Endothelial cell of umbilical vein (primary cell): ENCODE measurements at regions not wholly inside any gene's neighbourhood (a gene's known extent, or its start where the extent isn't known, plus 50 kb on each side); places are given as distances from the start of the nearest gene placed in this dataset.

ENCODE experiments used
- BruUV-seq: library from RNA; stranded (reverse); fragments of 400-500 nt; replicated peaks from 2 replicates; lab custom pipeline; 2021; lab: Mats Ljungman, UMichigan
- CTCF ChIA-PET: fragments of 300-600, 350-600 bp; sonication (Branson Sonifier 250); formaldehyde crosslinking; loops from one replicate; lab custom pipeline; 2021; ENCODE audit warnings: antibody characterized with exemption, inconsistent platforms; lab: Charles Lee
- POLR2A ChIA-PET: fragments of 300-600, 350-600 bp; sonication (Branson Sonifier 250); formaldehyde crosslinking; loops from one replicate; lab custom pipeline; 2021; ENCODE audit warnings: antibody characterized with exemption, inconsistent platforms; lab: Charles Lee
- DNase-seq: peaks from one replicate; pipeline ENCODE4 v3.0.0-alpha.2; 2011; ENCODE audit warnings: low read depth, low spot score
- FAIRE-seq: peaks from 2 replicates; lab custom pipeline; 2011; peaks lifted over from hg19 to GRCh38; lab: Jason Lieb, UNC
- H2AFZ ChIP-seq: 2 replicates; pipeline ENCODE4 v1.6.0; 2012; ENCODE audit warnings: low read depth, low read length, control low read depth, inconsistent platforms
- H3K27ac ChIP-seq: 2 replicates; pipeline ENCODE4 v1.5.1; 2011; ENCODE audit warnings: low read depth, mild to moderate bottlenecking, control low read depth, low read length, moderate library complexity; ENCODE audit not compliant: insufficient read depth
- H3K27me3 ChIP-seq, 2 experiments: 2 replicates each; pipeline versions ENCODE4 v1.6.0 to v1.6.1; 2011; ENCODE audit warnings: low read length in 2 of 2, mixed read lengths in 1 of 2; ENCODE audit not compliant: control insufficient read depth in 2 of 2, insufficient read depth in 2 of 2
- H3K36me3 ChIP-seq, 2 experiments: 2 replicates in 1 of 2; 3 replicates in 1 of 2; pipeline ENCODE4 v1.5.1; 2011; ENCODE audit warnings: low read length in 2 of 2, mild to moderate bottlenecking in 1 of 2, moderate library complexity in 1 of 2; ENCODE audit not compliant: control insufficient read depth in 2 of 2, insufficient read depth in 2 of 2; ENCODE audit errors: extremely low read depth in 1 of 2
- H3K4me1 ChIP-seq: 3 replicates; pipeline ENCODE4 v1.5.1; 2011; ENCODE audit warnings: mild to moderate bottlenecking, low read length; ENCODE audit not compliant: control insufficient read depth, insufficient read depth; ENCODE audit errors: extremely low read depth
- H3K4me2 ChIP-seq: 2 replicates; pipeline ENCODE4 v1.6.1; 2011; ENCODE audit warnings: low read length, control low read depth, mixed read lengths; ENCODE audit not compliant: insufficient read depth
- H3K4me3 ChIP-seq, 3 experiments: fragments of 200-600 bp in 1 of 3; sonication (generic), shearing (Covaris generic) in 1 of 3; replicated peaks in 1 of 3; 2 replicates each; pipeline ENCODE4 v1.5.1; 2011 to 2016; ENCODE audit warnings: control low read depth in 3 of 3, low read length in 3 of 3, mild to moderate bottlenecking in 2 of 3, inconsistent platforms in 1 of 3, low read depth in 1 of 3, moderate library complexity in 1 of 3; ENCODE audit not compliant: insufficient read depth in 1 of 3
- H3K79me2 ChIP-seq: 2 replicates; pipeline ENCODE4 v1.6.0; 2012; ENCODE audit warnings: low read length, inconsistent platforms; ENCODE audit not compliant: control insufficient read depth, insufficient read depth
- H3K9ac ChIP-seq: replicated peaks from 2 replicates; pipeline ENCODE3; 2011; ENCODE audit warnings: low read length, control low read depth; ENCODE audit not compliant: insufficient read depth; ENCODE audit errors: extremely low read depth
- H3K9me1 ChIP-seq: replicated peaks from 3 replicates; pipeline ENCODE4 v1.6.0; 2011; ENCODE audit warnings: mild to moderate bottlenecking, low read length; ENCODE audit not compliant: control insufficient read depth, insufficient read depth; ENCODE audit errors: extremely low read depth
- H3K9me3 ChIP-seq: replicated peaks from 2 replicates; pipeline ENCODE4 v1.5.1; 2012; ENCODE audit warnings: low read length, inconsistent platforms; ENCODE audit not compliant: control insufficient read depth, insufficient read depth
- H4K20me1 ChIP-seq: replicated peaks from 2 replicates; pipeline ENCODE3; 2011; ENCODE audit warnings: mild to moderate bottlenecking, low read length; ENCODE audit not compliant: control insufficient read depth, insufficient read depth; ENCODE audit errors: extremely low read depth
- CTCF ChIP-seq, 2 donors: IDR thresholded peaks; 1 replicate in 1 of 2; 2 replicates in 1 of 2; pipeline ENCODE4 v1.5.1; 2011; ENCODE audit warnings: low read length in 2 of 2, mild to moderate bottlenecking in 2 of 2, moderate library complexity in 2 of 2, control low read depth in 1 of 2, inconsistent platforms in 1 of 2, low read depth in 1 of 2; ENCODE audit not compliant: insufficient read depth in 1 of 2; ENCODE audit errors: extremely low read depth in 1 of 2
- EZH2 ChIP-seq: IDR thresholded peaks from 2 replicates; pipeline ENCODE4 v1.6.1; 2012; ENCODE audit warnings: borderline replicate concordance, low read depth, mild to moderate bottlenecking, moderate library complexity, low read length, inconsistent platforms; ENCODE audit not compliant: severe bottlenecking
- FOS ChIP-seq: IDR thresholded peaks from 2 replicates; pipeline ENCODE4 v1.6.1; 2011; ENCODE audit warnings: mild to moderate bottlenecking, low read length, moderate library complexity, borderline replicate concordance; ENCODE audit not compliant: insufficient read depth
- GATA2 ChIP-seq: IDR thresholded peaks from 2 replicates; pipeline ENCODE4 v1.7.0; 2011; ENCODE audit warnings: low read depth, mild to moderate bottlenecking, moderate library complexity, mixed read lengths, low read length; ENCODE audit not compliant: insufficient read length, insufficient read depth
- JUN ChIP-seq: IDR thresholded peaks from 2 replicates; pipeline ENCODE4 v1.6.1; 2011; ENCODE audit warnings: borderline replicate concordance, low read depth; ENCODE audit not compliant: insufficient read length, insufficient read depth
- MYC ChIP-seq: IDR thresholded peaks from one replicate; pipeline ENCODE4 v1.6.1; 2011; ENCODE audit warnings: mild to moderate bottlenecking, low read depth, low read length
- POLR2A ChIP-seq: IDR thresholded peaks from 2 replicates; pipeline ENCODE4 v1.6.1; 2012; ENCODE audit warnings: low read depth, mild to moderate bottlenecking, control low read depth, low read length
- POLR2AphosphoS5 ChIP-seq: IDR thresholded peaks from 2 replicates; pipeline ENCODE4 v1.6.1; 2012; ENCODE audit warnings: low read depth, mild to moderate bottlenecking, control low read depth, low read length, moderate library complexity; ENCODE audit not compliant: insufficient read depth
- dilution Hi-C: fragments of 300-500 bp; cut with MboI; formaldehyde crosslinking; loops from one replicate; pipeline ENCODE4 v1.15.0; 2019; ENCODE audit warnings: low sequenced_read_pairs; ENCODE audit not compliant: extremely low pct_ligation_motif_present
- intact Hi-C: fragments of 100-400 bp; cut with micrococcal nuclease; formaldehyde crosslinking; loops from one replicate; pipeline ENCODE4 v1.10.0; 2022
- TF ChIP-seq, protein P1 (sequence below): IDR thresholded peaks from 2 replicates; pipeline ENCODE4 v1.6.1; 2011; ENCODE audit not compliant: insufficient read depth, insufficient read length

DNA sequence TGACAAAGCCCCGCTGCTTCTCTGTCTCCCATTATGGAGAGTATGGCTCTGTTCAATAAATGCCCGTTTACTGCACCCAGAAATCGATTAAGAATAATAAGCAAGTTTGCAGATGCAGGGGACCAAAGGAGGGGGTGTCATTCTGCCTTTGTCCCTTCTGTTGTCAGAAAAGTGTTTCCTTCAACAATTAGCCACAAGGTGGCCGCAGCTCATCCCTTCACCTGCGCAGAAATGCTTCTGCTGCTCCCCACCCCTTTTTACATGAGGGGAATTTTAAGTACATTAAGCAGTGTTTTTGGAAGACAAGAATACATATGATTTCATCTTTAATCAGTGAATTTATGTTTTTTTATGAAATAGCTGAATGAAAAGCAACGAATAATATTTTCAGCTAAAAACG, 175.6 kb upstream of the ARX start:
- H3K9me1 ChIP-seq: no peaks in the 10 kb centered on the region
- no peaks in the 10 kb centered on the region for H3K9me3 ChIP-seq
- no peak overlapping the region for H3K27ac ChIP-seq
- ChIA-PET POLR2A (no interaction called here), CTCF (interaction anchor here (0.9 kb wide), 1 partner anchor 533 kb away, joined by 3 read pairs; no protein-coding TSS in a partner anchor)
- BruUV-seq: no TSS peak
- no peaks in the 10 kb centered on the region for H4K20me1 ChIP-seq
- H2AFZ ChIP-seq: no peak overlapping the region
- TF ChIP-seq CTCF (IDR thresholded peaks at IDR 0.05; ENCODE audit: extremely low read depth in 1 of 2, insufficient read depth in 1 of 2, low read depth in 1 of 2, low read length in 2 of 2) (no peak), GATA2 (no peak), EZH2 (no peak), MYC (no peak), POLR2AphosphoS5 (no peak), JUN (no peak), FOS (no peak), POLR2A (no peak)
- TF ChIP-seq, protein P1, sequence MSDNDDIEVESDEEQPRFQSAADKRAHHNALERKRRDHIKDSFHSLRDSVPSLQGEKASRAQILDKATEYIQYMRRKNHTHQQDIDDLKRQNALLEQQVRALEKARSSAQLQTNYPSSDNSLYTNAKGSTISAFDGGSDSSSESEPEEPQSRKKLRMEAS: no peak
- no peak overlapping the region for H3K4me3 ChIP-seq
- dilution Hi-C loops: no loop called here
- FAIRE-seq: no peak
- no peaks in the 10 kb centered on the region for H3K4me1 ChIP-seq
- no peaks in the 10 kb centered on the region for H3K27me3 ChIP-seq
- intact Hi-C loops: no loop called here
- DNase-seq: no peak
- H3K9ac ChIP-seq: no peak overlapping the region
- no peaks in the 10 kb centered on the region for H3K79me2 ChIP-seq
- no peak overlapping the region for H3K4me2 ChIP-seq
- H3K36me3 ChIP-seq: no peaks in the 10 kb centered on the region
